ENCODE measurements at regions not wholly inside any gene's neighbourhood (a gene's known extent, or its start where the extent isn't known, plus 50 kb on each side); places are given as distances from the start of the nearest gene placed in this dataset.

GRCh38 chr10:1869861-1870260, 132.5 kb upstream of the ADARB2 start:
- BruUV-seq (replicated peaks), result no TSS peak
- H3K4me3 ChIP-seq (ENCODE audit: low read length), result no peak overlapping the region
- H3K27me3 ChIP-seq (ENCODE audit: low read length), result no peaks in the 10 kb centered on the region
- POLR2A ChIA-PET (ENCODE audit: unreplicated experiment), result no interaction called here
- H3K4me2 ChIP-seq (ENCODE audit: low read length), result no peak overlapping the region
- no peaks in the 10 kb centered on the region for H3K9me3 ChIP-seq (ENCODE audit: low read length)
- H2AFZ ChIP-seq (ENCODE audit: low read length), result no peak overlapping the region
- DNase-seq, result no peak
- H3K9ac ChIP-seq (ENCODE audit: low read length), result no peak overlapping the region
- no peak for ATAC-seq
- H3K79me2 ChIP-seq (ENCODE audit: low read length), result no peaks in the 10 kb centered on the region
- H4K20me1 ChIP-seq (ENCODE audit: low read length), result no peaks in the 10 kb centered on the region
- H3K36me3 ChIP-seq (ENCODE audit: low read depth, low read length), result no peaks in the 10 kb centered on the region
- H3K9me2 ChIP-seq (replicated peaks; ENCODE audit: low read length), result no peaks in the 10 kb centered on the region
- no peaks in the 10 kb centered on the region for H3F3A ChIP-seq (ENCODE audit: low read length, unreplicated experiment)
- CTCF ChIA-PET, result no interaction called here
- no peaks in the 10 kb centered on the region for H3K4me1 ChIP-seq (ENCODE audit: insufficient read depth, low read length)
- TF ChIP-seq EZH2 (IDR thresholded peaks at IDR 0.05; ENCODE audit: low read length, unreplicated experiment) (no peak), CTCF (conservative IDR thresholded peaks at IDR 0.05; ENCODE audit: low read depth, low read length) (no peak), EZH2phosphoT487 (IDR thresholded peaks at IDR 0.05; ENCODE audit: borderline replicate concordance, low read length) (no peak)
- no peak overlapping the region for H3K27ac ChIP-seq (ENCODE audit: low read length)
- intact Hi-C loops (cut with micrococcal nuclease), result no loop called here

GRCh38 chr10:1860351-1860750, 123.0 kb upstream of the ADARB2 start:
- ATAC-seq (no peak), DNase-seq (no peak)
- no peak overlapping the region for H3K4me3 ChIP-seq (ENCODE audit: low read length)
- no peaks in the 10 kb centered on the region for H3K4me1 ChIP-seq (ENCODE audit: insufficient read depth, low read length)
- H3K27ac ChIP-seq (ENCODE audit: low read length), result no peak overlapping the region
- no peaks in the 10 kb centered on the region for H3K9me2 ChIP-seq (replicated peaks; ENCODE audit: low read length)
- H3K4me2 ChIP-seq (ENCODE audit: low read length), result no peak overlapping the region
- H2AFZ ChIP-seq (ENCODE audit: low read length), result no peak overlapping the region
- H3K27me3 ChIP-seq (ENCODE audit: low read length), result no peaks in the 10 kb centered on the region
- H4K20me1 ChIP-seq (ENCODE audit: low read length), result no peaks in the 10 kb centered on the region
- no peaks in the 10 kb centered on the region for H3K36me3 ChIP-seq (ENCODE audit: low read depth, low read length)
- CTCF ChIA-PET, result no interaction called here
- intact Hi-C loops (cut with micrococcal nuclease), result no loop called here
- no peak overlapping the region for H3K9ac ChIP-seq (ENCODE audit: low read length)
- H3K79me2 ChIP-seq (ENCODE audit: low read length), result no peaks in the 10 kb centered on the region
- POLR2A ChIA-PET (ENCODE audit: unreplicated experiment), result no interaction called here
- no TSS peak for BruUV-seq (replicated peaks)
- TF ChIP-seq EZH2phosphoT487 (IDR thresholded peaks at IDR 0.05; ENCODE audit: borderline replicate concordance, low read length) (no peak), EZH2 (IDR thresholded peaks at IDR 0.05; ENCODE audit: low read length, unreplicated experiment) (no peak), CTCF (conservative IDR thresholded peaks at IDR 0.05; ENCODE audit: low read depth, low read length) (no peak)
- H3K9me3 ChIP-seq (ENCODE audit: low read length), result no peaks in the 10 kb centered on the region
- H3F3A ChIP-seq (ENCODE audit: low read length, unreplicated experiment), result no peaks in the 10 kb centered on the region

- Histone ChIP-seq H2AFZ (ENCODE audit: low read length) (no peak overlapping the region), H3K36me3 (ENCODE audit: low read depth, low read length) (no peaks in the 10 kb centered on the region), H3K79me2 (ENCODE audit: low read length) (no peaks in the 10 kb centered on the region), H3K4me3 (ENCODE audit: low read length) (no peak overlapping the region), H3K27ac (ENCODE audit: low read length) (no peak overlapping the region), H3K4me1 (ENCODE audit: insufficient read depth, low read length) (no peaks in the 10 kb centered on the region), H4K20me1 (ENCODE audit: low read length) (no peaks in the 10 kb centered on the region), H3K27me3 (ENCODE audit: low read length) (no peaks in the 10 kb centered on the region), H3K9me3 (ENCODE audit: low read length) (no peaks in the 10 kb centered on the region), H3K9me2 (replicated peaks; ENCODE audit: low read length) (no peaks in the 10 kb centered on the region), H3F3A (ENCODE audit: low read length, unreplicated experiment) (no peaks in the 10 kb centered on the region), H3K4me2 (ENCODE audit: low read length) (no peak overlapping the region), H3K9ac (ENCODE audit: low read length) (no peak overlapping the region)
- intact Hi-C loops (cut with micrococcal nuclease), result no loop called here
- ChIA-PET CTCF (no interaction called here), POLR2A (ENCODE audit: unreplicated experiment) (no interaction called here)
- TF ChIP-seq EZH2 (IDR thresholded peaks at IDR 0.05; ENCODE audit: low read length, unreplicated experiment) (no peak), CTCF (conservative IDR thresholded peaks at IDR 0.05; ENCODE audit: low read depth, low read length) (no peak), EZH2phosphoT487 (IDR thresholded peaks at IDR 0.05; ENCODE audit: borderline replicate concordance, low read length) (no peak)
- DNase-seq (no peak), ATAC-seq (no peak)
- BruUV-seq (replicated peaks), result no TSS peak
These were observed 121.2 kb upstream of the ADARB2 start for GRCh38 chr10:1858547-1858946.

Measured in PC-3 (cell line).